ENCODE measurements at regions not wholly inside any gene's neighbourhood (a gene's known extent, or its start where the extent isn't known, plus 50 kb on each side); places are given as distances from the start of the nearest gene placed in this dataset.
A peak's percentile ranks its signal among the peaks of the same experiment; 100 is the strongest.

DNA sequence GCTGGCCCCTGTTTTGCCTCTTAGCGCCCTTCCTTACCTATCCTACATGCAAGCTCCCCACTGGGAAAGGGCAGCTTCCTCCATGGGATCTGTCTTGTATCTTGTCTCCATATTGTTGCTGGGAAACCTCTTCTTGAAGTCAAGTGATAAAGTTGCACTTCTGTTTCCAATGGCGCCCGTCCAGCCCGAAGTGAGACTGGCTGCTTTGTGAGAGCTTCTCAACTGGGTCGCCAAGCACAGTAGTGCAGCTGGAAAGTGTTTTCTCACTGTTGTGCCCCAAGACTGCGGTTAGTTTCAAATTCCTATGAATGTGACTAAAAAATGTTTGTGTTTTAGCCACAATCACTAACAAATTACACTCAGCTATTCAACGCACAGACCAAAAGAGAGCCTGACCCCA is 506.6 kb upstream of the MPDZ start:
- WGBS, 2 donors: 59 to 71% methylated on average over 7 of the region's 7 CpGs
- H3K36me3 ChIP-seq: no peaks in the 10 kb centered on the region
- H3K4me1 ChIP-seq: peaks cover 0 to 17% of the 10 kb centered on the region in 2 donors
- no peaks in the 10 kb centered on the region for H3K9me3 ChIP-seq
- intact Hi-C loops (cut with DNase I): no loop called here
- no peak overlapping the region for H3K27ac ChIP-seq
- H3K4me3 ChIP-seq (replicated peaks in 1 of 3): no peak overlapping the region
- TF ChIP-seq, protein P1, sequence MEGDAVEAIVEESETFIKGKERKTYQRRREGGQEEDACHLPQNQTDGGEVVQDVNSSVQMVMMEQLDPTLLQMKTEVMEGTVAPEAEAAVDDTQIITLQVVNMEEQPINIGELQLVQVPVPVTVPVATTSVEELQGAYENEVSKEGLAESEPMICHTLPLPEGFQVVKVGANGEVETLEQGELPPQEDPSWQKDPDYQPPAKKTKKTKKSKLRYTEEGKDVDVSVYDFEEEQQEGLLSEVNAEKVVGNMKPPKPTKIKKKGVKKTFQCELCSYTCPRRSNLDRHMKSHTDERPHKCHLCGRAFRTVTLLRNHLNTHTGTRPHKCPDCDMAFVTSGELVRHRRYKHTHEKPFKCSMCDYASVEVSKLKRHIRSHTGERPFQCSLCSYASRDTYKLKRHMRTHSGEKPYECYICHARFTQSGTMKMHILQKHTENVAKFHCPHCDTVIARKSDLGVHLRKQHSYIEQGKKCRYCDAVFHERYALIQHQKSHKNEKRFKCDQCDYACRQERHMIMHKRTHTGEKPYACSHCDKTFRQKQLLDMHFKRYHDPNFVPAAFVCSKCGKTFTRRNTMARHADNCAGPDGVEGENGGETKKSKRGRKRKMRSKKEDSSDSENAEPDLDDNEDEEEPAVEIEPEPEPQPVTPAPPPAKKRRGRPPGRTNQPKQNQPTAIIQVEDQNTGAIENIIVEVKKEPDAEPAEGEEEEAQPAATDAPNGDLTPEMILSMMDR (IDR thresholded peaks at IDR 0.05): no peak
- TF ChIP-seq POLR2A (IDR thresholded peaks at IDR 0.05): no peak
- peak; percentile 23 to 70 for DNase-seq
- H3K27me3 ChIP-seq: no peaks in the 10 kb centered on the region

DNA sequence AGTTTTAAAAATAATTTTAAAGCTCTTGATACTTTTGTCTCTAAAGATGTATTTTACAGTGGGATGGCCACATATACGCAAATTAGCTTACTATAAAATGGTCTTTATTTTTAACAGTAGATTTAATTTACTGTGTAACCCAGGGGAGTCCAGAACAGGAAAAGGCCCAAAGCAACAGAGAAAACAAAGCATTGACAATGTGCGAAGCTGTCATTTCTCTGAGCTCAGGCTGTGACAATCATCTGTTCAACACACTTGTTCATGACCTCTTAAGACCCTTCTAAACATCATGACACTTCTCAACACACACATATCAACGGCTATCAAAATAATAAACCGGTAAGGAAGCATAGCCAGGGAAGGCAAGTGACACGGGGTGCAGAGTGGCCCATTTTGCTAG is 499.6 kb upstream of the MPDZ start:
- intact Hi-C loops (cut with DNase I): no loop called here
- WGBS, 2 donors: 68 to 69% methylated on average over 5 of the region's 5 CpGs
- DNase-seq: no peak
- no peaks in the 10 kb centered on the region for H3K27me3 ChIP-seq
- H3K4me3 ChIP-seq (replicated peaks in 1 of 3): no peak overlapping the region
- TF ChIP-seq, protein P1 (IDR thresholded peaks at IDR 0.05): no peak
- TF ChIP-seq POLR2A (IDR thresholded peaks at IDR 0.05): no peak
- no peaks in the 10 kb centered on the region for H3K4me1 ChIP-seq
- no peaks in the 10 kb centered on the region for H3K36me3 ChIP-seq
- H3K9me3 ChIP-seq: no peaks in the 10 kb centered on the region
- H3K27ac ChIP-seq: no peak overlapping the region

DNA sequence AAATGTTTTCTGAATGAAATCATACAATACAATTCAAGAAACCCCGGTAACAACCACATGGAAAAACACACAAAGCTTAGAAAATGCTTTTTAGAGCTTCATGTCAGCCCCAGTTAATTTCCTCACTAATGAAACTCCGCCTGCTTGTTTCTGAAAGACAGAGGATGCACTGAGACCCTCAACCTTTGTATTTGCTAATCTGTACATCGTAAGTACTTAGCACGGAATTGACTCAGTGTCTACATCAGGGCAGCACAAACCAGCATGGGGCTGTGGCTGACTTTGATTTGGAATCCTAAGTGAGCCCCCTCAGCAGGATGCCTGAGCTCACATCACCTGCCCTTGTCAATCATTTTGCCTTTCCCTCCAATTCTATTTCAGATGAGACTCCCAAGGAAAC is 499.1 kb upstream of the MPDZ start:
- TF ChIP-seq, protein P1 (IDR thresholded peaks at IDR 0.05): no peak
- TF ChIP-seq POLR2A (IDR thresholded peaks at IDR 0.05): no peak
- intact Hi-C loops (cut with DNase I): no loop called here
- Histone ChIP-seq H3K4me3 (replicated peaks in 1 of 3) (no peak overlapping the region), H3K27ac (no peak overlapping the region), H3K4me1 (no peaks in the 10 kb centered on the region), H3K9me3 (no peaks in the 10 kb centered on the region), H3K36me3 (no peaks in the 10 kb centered on the region), H3K27me3 (no peaks in the 10 kb centered on the region)
- 86 to 87% methylated on average over 4 of the region's 4 CpGs for WGBS, 2 donors
- DNase-seq: no peak

DNA sequence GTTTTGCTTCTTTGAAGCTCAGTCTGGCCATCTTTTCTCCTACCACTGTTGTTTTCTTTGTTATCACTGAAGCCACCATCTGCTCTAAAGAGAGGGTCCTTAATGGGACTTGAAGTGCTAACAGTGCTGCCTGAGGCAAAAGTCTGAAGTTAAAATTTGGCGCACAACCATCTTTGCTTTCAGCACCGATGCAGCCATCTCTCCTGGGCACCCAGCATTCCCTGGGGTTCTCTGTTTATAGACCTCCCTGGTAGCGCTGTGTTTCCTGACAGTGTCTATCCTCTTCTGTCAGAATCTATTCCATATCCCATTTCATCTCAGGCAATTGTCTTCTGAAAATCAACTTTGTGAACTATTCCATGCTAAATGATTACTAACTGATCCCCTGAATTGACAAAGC is 491.5 kb upstream of the MPDZ start:
- 59 to 63% methylated on average over 3 of the region's 3 CpGs for WGBS, 2 donors
- H3K4me3 ChIP-seq (replicated peaks in 1 of 3): no peak overlapping the region
- no peak overlapping the region for H3K27ac ChIP-seq
- H3K4me1 ChIP-seq: no peaks in the 10 kb centered on the region
- H3K27me3 ChIP-seq: no peaks in the 10 kb centered on the region
- H3K9me3 ChIP-seq: no peaks in the 10 kb centered on the region
- TF ChIP-seq, protein P1 (IDR thresholded peaks at IDR 0.05): no peak
- no peak for TF ChIP-seq POLR2A (IDR thresholded peaks at IDR 0.05)
- H3K36me3 ChIP-seq: no peaks in the 10 kb centered on the region
- intact Hi-C loops (cut with DNase I): no loop called here
- DNase-seq: no peak

DNA sequence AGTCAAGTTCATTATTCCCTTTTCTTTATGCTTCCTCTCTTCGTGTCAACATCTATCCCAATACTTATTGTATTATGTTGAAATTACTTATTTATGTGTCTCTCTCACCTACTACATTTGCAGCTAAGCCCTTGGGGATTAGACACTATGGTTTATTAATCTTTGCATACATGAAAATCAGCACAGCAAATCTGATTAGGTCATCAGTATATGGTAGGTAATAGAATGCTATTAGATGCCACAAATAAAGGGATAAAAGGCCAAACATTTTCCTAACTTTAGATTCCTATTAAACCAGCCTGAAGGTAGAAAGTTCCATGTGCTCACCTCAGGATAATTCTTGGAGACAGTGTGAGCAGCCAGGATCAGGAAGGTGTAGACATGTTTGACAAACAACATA is 490.1 kb upstream of the MPDZ start:
- WGBS, 2 donors: 92 to 100% methylated on average over 1 of the region's 1 CpG
- DNase-seq: no peak
- no peaks in the 10 kb centered on the region for H3K4me1 ChIP-seq
- H3K36me3 ChIP-seq: no peaks in the 10 kb centered on the region
- H3K27ac ChIP-seq: no peak overlapping the region
- H3K9me3 ChIP-seq: no peaks in the 10 kb centered on the region
- no peak overlapping the region for H3K4me3 ChIP-seq (replicated peaks in 1 of 3)
- TF ChIP-seq POLR2A (IDR thresholded peaks at IDR 0.05): no peak
- TF ChIP-seq, protein P1 (IDR thresholded peaks at IDR 0.05): no peak
- no peaks in the 10 kb centered on the region for H3K27me3 ChIP-seq
- intact Hi-C loops (cut with DNase I): no loop called here

Data from thyroid gland (tissue), 4 donors.